Panc1 (cell line): ENCODE measurements at regions not wholly inside any gene's neighbourhood (a gene's known extent, or its start where the extent isn't known, plus 50 kb on each side); places are given as distances from the start of the nearest gene placed in this dataset.

Experiments
- ATAC-seq: fragments of 200-7000 bp; cut with Tn5 transposase; 2 replicates; pipeline ENCODE4 v1.9.1; 2020; ENCODE audit warnings: mild to moderate bottlenecking, moderate library complexity
- BruUV-seq: library from RNA; stranded (reverse); fragments of 400-500 nt; replicated peaks from 2 replicates; lab custom pipeline; 2021; lab: Mats Ljungman, UMichigan
- CTCF ChIA-PET: fragments of 300-600 bp; sonication (Branson Sonifier 250); formaldehyde crosslinking; loops from one replicate; lab custom pipeline; 2022; ENCODE audit warnings: antibody characterized with exemption; lab: Charles Lee
- POLR2A ChIA-PET: fragments of 300-600 bp; sonication (Branson Sonifier 250); formaldehyde crosslinking; loops from one replicate; lab custom pipeline; 2022; ENCODE audit warnings: antibody characterized with exemption; lab: Charles Lee
- DNase-seq: peaks from one replicate; pipeline ENCODE4 v3.0.0-alpha.2; 2010; ENCODE audit warnings: low read depth, low spot score
- H3K27ac ChIP-seq: 2 replicates; pipeline ENCODE4 v1.5.1; 2011; ENCODE audit warnings: mild to moderate bottlenecking, low read length, inconsistent platforms
- H3K27me3 ChIP-seq: fragments of 200-500 bp; sonication (Bioruptor generic); 2 replicates; pipeline ENCODE4 v1.6.0; 2014; ENCODE audit warnings: low read length, inconsistent platforms; ENCODE audit not compliant: control insufficient read depth, insufficient read depth
- H3K36me3 ChIP-seq: fragments of 200-500 bp; sonication (Bioruptor generic); 2 replicates; pipeline ENCODE4 v1.5.1; 2014; ENCODE audit warnings: inconsistent platforms, mild to moderate bottlenecking, low read length, moderate library complexity; ENCODE audit not compliant: control insufficient read depth, insufficient read depth
- H3K4me1 ChIP-seq: 2 replicates; pipeline ENCODE4 v1.5.1; 2011; ENCODE audit warnings: inconsistent platforms, mild to moderate bottlenecking, low read length, moderate library complexity; ENCODE audit not compliant: control insufficient read depth, insufficient read depth
- H3K4me3 ChIP-seq, 2 experiments: 2 replicates each; pipeline ENCODE4 v1.5.1; 2011 to 2012; ENCODE audit warnings: low read depth in 2 of 2, low read length in 2 of 2, mild to moderate bottlenecking in 2 of 2, inconsistent platforms in 1 of 2, moderate library complexity in 1 of 2
- H3K9me3 ChIP-seq: fragments of 200-500 bp; sonication (Bioruptor generic); 2 replicates; pipeline ENCODE4 v1.5.1; 2014; ENCODE audit warnings: low read depth, mild to moderate bottlenecking, inconsistent platforms, low read length, moderate library complexity; ENCODE audit not compliant: control insufficient read depth, insufficient read depth
- POLR2AphosphoS5 ChIP-seq: IDR thresholded peaks from 2 replicates; pipeline ENCODE4 v1.6.1; 2012; ENCODE audit warnings: mild to moderate bottlenecking, low read depth, low read length, moderate library complexity
- SIN3A ChIP-seq: IDR thresholded peaks from 2 replicates; pipeline ENCODE4 v1.6.1; 2012; ENCODE audit warnings: low read depth, mild to moderate bottlenecking, low read length, moderate library complexity, borderline replicate concordance; ENCODE audit not compliant: insufficient read depth
- TCF7L2 ChIP-seq: IDR thresholded peaks from 2 replicates; pipeline ENCODE4 v1.6.1; 2011; ENCODE audit warnings: mild to moderate bottlenecking, low read depth, low read length, inconsistent platforms
- in situ Hi-C: cut with HindIII; loops from 2 replicates; pipeline ENCODE4 v1.10.0; 2016; ENCODE audit warnings: low sequenced_read_pairs, low pct_unique_long_range_greater_than_20kb
- intact Hi-C: fragments of 100-400 bp; cut with micrococcal nuclease; formaldehyde crosslinking; loops from one replicate; pipeline ENCODE4 v1.10.0; 2022; ENCODE audit not compliant: unreplicated experiment
- TF ChIP-seq, protein P1 (sequence below): fragments of 450-650 bp; IDR thresholded peaks from 2 replicates; pipeline ENCODE4 v1.5.1; 2017; ENCODE audit warnings: mild to moderate bottlenecking
- TF ChIP-seq, protein P2 (sequence below), 2 experiments: IDR thresholded peaks; 2 replicates each; pipeline ENCODE4 v1.6.1; 2011 to 2012; ENCODE audit warnings: low read depth in 2 of 2, control low read depth in 1 of 2, low read length in 1 of 2, mild to moderate bottlenecking in 1 of 2, moderate library complexity in 1 of 2; ENCODE audit not compliant: insufficient read depth in 1 of 2

DNA sequence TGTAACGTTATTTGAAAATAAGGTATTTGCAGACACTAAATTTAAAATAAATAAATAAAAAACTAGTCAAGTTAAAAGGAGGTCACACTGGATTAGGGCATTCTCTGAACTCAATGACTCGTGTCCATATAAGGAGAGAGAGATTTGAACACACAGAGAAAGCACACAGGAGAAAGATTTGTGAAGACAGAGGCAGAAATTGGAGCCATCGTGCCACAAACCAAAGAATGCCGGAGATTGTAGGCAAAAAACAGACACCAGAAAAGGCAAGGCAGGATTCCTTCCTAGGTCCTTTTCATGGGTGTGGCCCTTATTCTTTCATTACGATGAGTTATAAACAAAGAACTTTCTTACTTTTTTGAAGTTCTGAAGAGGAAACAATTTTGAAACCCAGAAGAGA is 981.5 kb downstream of the DCDC2C start:
- TF ChIP-seq, protein P1, sequence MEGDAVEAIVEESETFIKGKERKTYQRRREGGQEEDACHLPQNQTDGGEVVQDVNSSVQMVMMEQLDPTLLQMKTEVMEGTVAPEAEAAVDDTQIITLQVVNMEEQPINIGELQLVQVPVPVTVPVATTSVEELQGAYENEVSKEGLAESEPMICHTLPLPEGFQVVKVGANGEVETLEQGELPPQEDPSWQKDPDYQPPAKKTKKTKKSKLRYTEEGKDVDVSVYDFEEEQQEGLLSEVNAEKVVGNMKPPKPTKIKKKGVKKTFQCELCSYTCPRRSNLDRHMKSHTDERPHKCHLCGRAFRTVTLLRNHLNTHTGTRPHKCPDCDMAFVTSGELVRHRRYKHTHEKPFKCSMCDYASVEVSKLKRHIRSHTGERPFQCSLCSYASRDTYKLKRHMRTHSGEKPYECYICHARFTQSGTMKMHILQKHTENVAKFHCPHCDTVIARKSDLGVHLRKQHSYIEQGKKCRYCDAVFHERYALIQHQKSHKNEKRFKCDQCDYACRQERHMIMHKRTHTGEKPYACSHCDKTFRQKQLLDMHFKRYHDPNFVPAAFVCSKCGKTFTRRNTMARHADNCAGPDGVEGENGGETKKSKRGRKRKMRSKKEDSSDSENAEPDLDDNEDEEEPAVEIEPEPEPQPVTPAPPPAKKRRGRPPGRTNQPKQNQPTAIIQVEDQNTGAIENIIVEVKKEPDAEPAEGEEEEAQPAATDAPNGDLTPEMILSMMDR: no peak
- TF ChIP-seq POLR2AphosphoS5: no peak
- TF ChIP-seq SIN3A: no peak
- TF ChIP-seq, protein P2, sequence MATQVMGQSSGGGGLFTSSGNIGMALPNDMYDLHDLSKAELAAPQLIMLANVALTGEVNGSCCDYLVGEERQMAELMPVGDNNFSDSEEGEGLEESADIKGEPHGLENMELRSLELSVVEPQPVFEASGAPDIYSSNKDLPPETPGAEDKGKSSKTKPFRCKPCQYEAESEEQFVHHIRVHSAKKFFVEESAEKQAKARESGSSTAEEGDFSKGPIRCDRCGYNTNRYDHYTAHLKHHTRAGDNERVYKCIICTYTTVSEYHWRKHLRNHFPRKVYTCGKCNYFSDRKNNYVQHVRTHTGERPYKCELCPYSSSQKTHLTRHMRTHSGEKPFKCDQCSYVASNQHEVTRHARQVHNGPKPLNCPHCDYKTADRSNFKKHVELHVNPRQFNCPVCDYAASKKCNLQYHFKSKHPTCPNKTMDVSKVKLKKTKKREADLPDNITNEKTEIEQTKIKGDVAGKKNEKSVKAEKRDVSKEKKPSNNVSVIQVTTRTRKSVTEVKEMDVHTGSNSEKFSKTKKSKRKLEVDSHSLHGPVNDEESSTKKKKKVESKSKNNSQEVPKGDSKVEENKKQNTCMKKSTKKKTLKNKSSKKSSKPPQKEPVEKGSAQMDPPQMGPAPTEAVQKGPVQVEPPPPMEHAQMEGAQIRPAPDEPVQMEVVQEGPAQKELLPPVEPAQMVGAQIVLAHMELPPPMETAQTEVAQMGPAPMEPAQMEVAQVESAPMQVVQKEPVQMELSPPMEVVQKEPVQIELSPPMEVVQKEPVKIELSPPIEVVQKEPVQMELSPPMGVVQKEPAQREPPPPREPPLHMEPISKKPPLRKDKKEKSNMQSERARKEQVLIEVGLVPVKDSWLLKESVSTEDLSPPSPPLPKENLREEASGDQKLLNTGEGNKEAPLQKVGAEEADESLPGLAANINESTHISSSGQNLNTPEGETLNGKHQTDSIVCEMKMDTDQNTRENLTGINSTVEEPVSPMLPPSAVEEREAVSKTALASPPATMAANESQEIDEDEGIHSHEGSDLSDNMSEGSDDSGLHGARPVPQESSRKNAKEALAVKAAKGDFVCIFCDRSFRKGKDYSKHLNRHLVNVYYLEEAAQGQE (IDR thresholded peaks at IDR 0.05; ENCODE audit: insufficient read depth in 1 of 2, low read depth in 2 of 2, low read length in 1 of 2): no peak
- no peak for TF ChIP-seq TCF7L2
- Histone ChIP-seq H3K9me3 (no peaks in the 10 kb centered on the region), H3K4me3 (no peak overlapping the region), H3K36me3 (no peaks in the 10 kb centered on the region), H3K27ac (no peak overlapping the region), H3K27me3 (no peaks in the 10 kb centered on the region), H3K4me1 (no peaks in the 10 kb centered on the region)
- ChIA-PET POLR2A (no interaction called here), CTCF (no interaction called here)
- intact Hi-C loops (no loop called here), in situ Hi-C loops (no loop called here)
- ATAC-seq (no peak), DNase-seq (no peak)
- BruUV-seq: no TSS peak

DNA sequence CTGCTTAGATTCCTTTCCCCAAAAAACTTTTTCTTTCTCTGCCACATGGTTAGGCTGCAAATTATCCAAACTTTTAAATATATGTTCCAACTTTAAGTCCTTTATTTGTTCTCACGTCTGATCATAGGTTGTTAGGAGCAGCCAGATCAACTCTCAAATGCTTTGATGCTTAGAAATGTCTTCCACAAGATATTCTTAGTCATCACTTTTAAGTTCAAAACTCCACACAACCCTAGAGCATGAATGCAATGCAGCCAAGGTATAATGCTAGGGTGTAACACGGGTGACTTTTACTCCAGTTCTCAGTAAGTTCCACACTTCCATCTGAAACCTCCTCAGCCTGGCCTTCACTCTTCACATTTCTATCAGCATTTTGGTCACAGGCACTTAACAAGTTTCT is 987.5 kb downstream of the DCDC2C start:
- Histone ChIP-seq H3K27me3 (no peaks in the 10 kb centered on the region), H3K27ac (no peak overlapping the region), H3K4me1 (no peaks in the 10 kb centered on the region), H3K36me3 (no peaks in the 10 kb centered on the region), H3K9me3 (no peaks in the 10 kb centered on the region), H3K4me3 (no peak overlapping the region)
- POLR2A ChIA-PET: no interaction called here
- in situ Hi-C loops (no loop called here), intact Hi-C loops (no loop called here)
- ATAC-seq (no peak), DNase-seq (no peak)
- no peak for TF ChIP-seq POLR2AphosphoS5
- TF ChIP-seq TCF7L2: no peak
- TF ChIP-seq, protein P1: no peak
- TF ChIP-seq, protein P2 (IDR thresholded peaks at IDR 0.05; ENCODE audit: insufficient read depth in 1 of 2, low read depth in 2 of 2, low read length in 1 of 2): no peak
- no peak for TF ChIP-seq SIN3A
- CTCF ChIA-PET: no interaction called here
- no TSS peak for BruUV-seq
